ENCODE measurements at regions not wholly inside any gene's neighbourhood (a gene's known extent, or its start where the extent isn't known, plus 50 kb on each side); places are given as distances from the start of the nearest gene placed in this dataset.

DNA sequence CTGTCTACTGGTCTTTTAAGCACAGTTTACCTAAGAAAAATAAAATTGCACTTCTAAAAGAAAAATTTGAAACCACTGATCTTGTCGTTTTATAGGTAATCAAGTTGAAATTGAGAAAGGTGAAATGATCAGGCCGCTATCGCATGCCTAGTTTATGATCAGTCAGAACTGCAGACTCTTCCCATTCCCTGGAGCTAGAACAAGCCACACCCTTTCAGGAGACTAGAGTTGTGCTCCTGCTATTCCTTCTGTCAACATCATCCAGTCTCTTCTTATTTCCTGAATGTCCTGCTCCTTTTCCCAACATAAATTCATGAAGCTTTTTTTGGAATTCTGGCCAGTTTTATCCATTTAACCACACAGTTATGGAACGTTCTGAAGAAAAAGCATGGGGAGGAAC, 135.1 kb downstream of the SLC7A11 start:
- Histone ChIP-seq H3K4me3 (replicated peaks in 1 of 3; ENCODE audit: insufficient read depth in 1 of 3, low read depth in 1 of 3, low read length in 3 of 3) (no peak overlapping the region), H3K79me2 (ENCODE audit: control insufficient read depth, insufficient read depth, low read length) (no peaks in the 10 kb centered on the region), H4K20me1 (replicated peaks; ENCODE audit: control insufficient read depth, extremely low read depth, insufficient read depth, low read length) (no peaks in the 10 kb centered on the region), H3K4me1 (ENCODE audit: control insufficient read depth, extremely low read depth, insufficient read depth, low read length) (peaks cover 22% of the 10 kb centered on the region), H3K27ac (ENCODE audit: insufficient read depth, low read depth, low read length) (no peak overlapping the region), H3K4me2 (ENCODE audit: insufficient read depth, low read length) (no peak overlapping the region), H3K36me3 (ENCODE audit: control insufficient read depth in 2 of 2, extremely low read depth in 1 of 2, insufficient read depth in 2 of 2, low read length in 2 of 2) (no peaks in the 10 kb centered on the region), H3K9ac (replicated peaks; ENCODE audit: extremely low read depth, insufficient read depth, low read length) (no peak overlapping the region), H3K27me3 (ENCODE audit: control insufficient read depth in 2 of 2, insufficient read depth in 2 of 2, low read length in 2 of 2) (no peaks in the 10 kb centered on the region), H2AFZ (ENCODE audit: low read depth, low read length) (no peak overlapping the region), H3K9me1 (replicated peaks; ENCODE audit: control insufficient read depth, extremely low read depth, insufficient read depth, low read length) (no peaks in the 10 kb centered on the region), H3K9me3 (replicated peaks; ENCODE audit: control insufficient read depth, insufficient read depth, low read length) (peaks cover 2% of the 10 kb centered on the region)
- CTCF ChIA-PET = interaction anchor here (3.0 kb wide), 1 partner anchor 16 kb away, joined by 20 read pairs; no protein-coding TSS in a partner anchor
- no peak for FAIRE-seq
- TF ChIP-seq GATA2 (IDR thresholded peaks at IDR 0.05; ENCODE audit: insufficient read depth, insufficient read length, low read depth, low read length) = no peak
- TF ChIP-seq MYC (IDR thresholded peaks at IDR 0.05; ENCODE audit: low read depth, low read length) = no peak
- no peak for TF ChIP-seq EZH2 (IDR thresholded peaks at IDR 0.05; ENCODE audit: borderline replicate concordance, low read depth, low read length, severe bottlenecking)
- no peak for TF ChIP-seq MAX (IDR thresholded peaks at IDR 0.05; ENCODE audit: insufficient read depth, insufficient read length)
- TF ChIP-seq, protein P1, sequence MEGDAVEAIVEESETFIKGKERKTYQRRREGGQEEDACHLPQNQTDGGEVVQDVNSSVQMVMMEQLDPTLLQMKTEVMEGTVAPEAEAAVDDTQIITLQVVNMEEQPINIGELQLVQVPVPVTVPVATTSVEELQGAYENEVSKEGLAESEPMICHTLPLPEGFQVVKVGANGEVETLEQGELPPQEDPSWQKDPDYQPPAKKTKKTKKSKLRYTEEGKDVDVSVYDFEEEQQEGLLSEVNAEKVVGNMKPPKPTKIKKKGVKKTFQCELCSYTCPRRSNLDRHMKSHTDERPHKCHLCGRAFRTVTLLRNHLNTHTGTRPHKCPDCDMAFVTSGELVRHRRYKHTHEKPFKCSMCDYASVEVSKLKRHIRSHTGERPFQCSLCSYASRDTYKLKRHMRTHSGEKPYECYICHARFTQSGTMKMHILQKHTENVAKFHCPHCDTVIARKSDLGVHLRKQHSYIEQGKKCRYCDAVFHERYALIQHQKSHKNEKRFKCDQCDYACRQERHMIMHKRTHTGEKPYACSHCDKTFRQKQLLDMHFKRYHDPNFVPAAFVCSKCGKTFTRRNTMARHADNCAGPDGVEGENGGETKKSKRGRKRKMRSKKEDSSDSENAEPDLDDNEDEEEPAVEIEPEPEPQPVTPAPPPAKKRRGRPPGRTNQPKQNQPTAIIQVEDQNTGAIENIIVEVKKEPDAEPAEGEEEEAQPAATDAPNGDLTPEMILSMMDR (IDR thresholded peaks at IDR 0.05; ENCODE audit: extremely low read depth in 1 of 2, insufficient read depth in 1 of 2, low read depth in 1 of 2, low read length in 2 of 2) = no peak
- TF ChIP-seq POLR2AphosphoS5 (IDR thresholded peaks at IDR 0.05; ENCODE audit: insufficient read depth, low read depth, low read length) = no peak
- no peak for TF ChIP-seq JUN (IDR thresholded peaks at IDR 0.05; ENCODE audit: borderline replicate concordance, insufficient read depth, insufficient read length, low read depth)
- TF ChIP-seq FOS (IDR thresholded peaks at IDR 0.05; ENCODE audit: borderline replicate concordance, insufficient read depth, low read length) = no peak
- no peak for TF ChIP-seq POLR2A (IDR thresholded peaks at IDR 0.05; ENCODE audit: low read depth, low read length)
- dilution Hi-C loops (cut with MboI; ENCODE audit: extremely low pct_ligation_motif_present, low sequenced_read_pairs) = no loop called here
- DNase-seq (ENCODE audit: low read depth, low spot score) = no peak
- no TSS peak for BruUV-seq (replicated peaks)
- intact Hi-C loops (cut with micrococcal nuclease) = no loop called here
- POLR2A ChIA-PET = no interaction called here

Data from endothelial cell of umbilical vein (primary cell).